Kidney glomerular epithelial cell (primary cell): ENCODE measurements at regions not wholly inside any gene's neighbourhood (a gene's known extent, or its start where the extent isn't known, plus 50 kb on each side); places are given as distances from the start of the nearest gene placed in this dataset.
A peak's percentile ranks its signal among the peaks of the same experiment; 100 is the strongest.

ENCODE experiments used
- DNase-seq: peaks from one replicate; lab custom pipeline; 2025; lab: John Stamatoyannopoulos, UW

DNA sequence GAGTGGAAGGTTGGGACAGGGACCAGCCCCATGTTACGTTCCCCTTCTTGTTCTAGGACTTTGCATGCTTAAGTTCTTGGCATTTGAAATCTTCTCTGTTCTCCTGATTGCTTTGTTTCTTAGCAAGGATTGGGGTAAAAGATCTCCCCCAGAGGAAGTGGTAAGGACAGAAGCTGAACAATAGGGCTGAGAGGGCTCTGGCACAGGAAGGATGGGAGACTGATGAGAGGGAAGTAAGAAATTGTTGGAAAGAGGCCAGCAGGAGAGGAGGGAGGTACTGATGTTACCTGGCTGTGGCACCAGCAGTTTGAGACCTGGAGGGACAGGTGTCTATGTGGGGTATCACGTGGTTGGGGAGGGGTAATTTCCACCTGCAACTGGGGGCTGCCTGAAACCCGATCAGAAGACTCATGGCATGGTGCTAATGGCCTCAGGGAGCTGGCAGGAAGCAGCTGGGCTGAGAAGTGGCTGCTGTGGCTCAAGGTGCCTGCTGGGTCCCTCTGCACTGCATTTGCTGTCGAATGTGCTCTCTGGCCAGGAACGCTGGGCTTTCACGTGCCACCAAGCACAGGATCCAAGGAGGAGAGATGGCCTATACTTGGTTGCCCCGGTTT is 108.4 kb downstream of the LSM3 start:
- no peak for DNase-seq

GRCh38 chr3:14288177-14288788 is 109.7 kb downstream of the LSM3 start:
- DNase-seq, result no peak

- DNase-seq, result no peak
Observed at GRCh38 chr3:14288833-14289451, 110.3 kb downstream of the LSM3 start.

- DNase-seq, result peak; percentile 46
Observed at GRCh38 chr3:14289590-14290461, 111.2 kb downstream of the LSM3 start.

DNA sequence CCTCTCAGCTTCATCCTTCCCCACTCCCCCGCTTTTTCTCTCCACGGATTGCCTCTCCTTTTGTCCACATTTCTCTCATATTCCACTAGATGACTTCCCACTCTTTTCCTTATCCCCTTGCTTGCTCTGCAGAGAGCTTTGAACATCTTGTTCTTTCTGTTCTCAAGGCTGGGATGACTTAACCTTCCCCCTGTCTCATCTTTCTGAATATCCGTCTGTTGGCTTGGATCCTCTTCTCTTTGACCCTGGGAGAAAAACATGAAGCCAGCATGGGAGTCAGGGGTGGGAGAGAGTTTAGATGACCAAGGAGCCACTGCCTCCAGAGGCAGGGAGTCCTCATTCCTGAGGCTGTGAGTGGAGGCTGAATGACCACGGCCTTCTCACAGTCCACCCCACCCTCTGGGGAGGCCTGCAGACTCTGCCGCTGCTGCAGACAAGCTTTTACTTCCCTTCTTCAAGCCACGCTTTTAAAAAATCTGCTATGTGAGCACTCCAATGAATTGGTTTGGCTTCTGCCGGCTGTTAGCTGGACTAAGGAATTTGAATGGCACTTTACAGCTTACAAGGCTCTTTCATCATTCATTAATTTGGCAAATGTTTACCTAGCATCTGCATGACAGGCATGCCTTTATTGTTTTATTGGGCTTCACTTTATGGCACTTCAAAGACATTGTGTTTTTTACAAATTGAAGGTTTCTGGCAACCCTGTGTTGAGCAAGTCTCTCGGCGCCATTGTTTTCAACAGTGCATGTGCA is 111.6 kb upstream of the SLC6A6 start:
- DNase-seq, result no peak

- DNase-seq, result no peak
Observed at GRCh38 chr3:14295037-14295436, 107.4 kb upstream of the SLC6A6 start.

- DNase-seq, result peak; percentile 14
Observed at GRCh38 chr3:14295801-14296200, 106.6 kb upstream of the SLC6A6 start.

- DNase-seq, result no peak
Observed at GRCh38 chr3:14297305-14297704, 105.1 kb upstream of the SLC6A6 start.

DNA sequence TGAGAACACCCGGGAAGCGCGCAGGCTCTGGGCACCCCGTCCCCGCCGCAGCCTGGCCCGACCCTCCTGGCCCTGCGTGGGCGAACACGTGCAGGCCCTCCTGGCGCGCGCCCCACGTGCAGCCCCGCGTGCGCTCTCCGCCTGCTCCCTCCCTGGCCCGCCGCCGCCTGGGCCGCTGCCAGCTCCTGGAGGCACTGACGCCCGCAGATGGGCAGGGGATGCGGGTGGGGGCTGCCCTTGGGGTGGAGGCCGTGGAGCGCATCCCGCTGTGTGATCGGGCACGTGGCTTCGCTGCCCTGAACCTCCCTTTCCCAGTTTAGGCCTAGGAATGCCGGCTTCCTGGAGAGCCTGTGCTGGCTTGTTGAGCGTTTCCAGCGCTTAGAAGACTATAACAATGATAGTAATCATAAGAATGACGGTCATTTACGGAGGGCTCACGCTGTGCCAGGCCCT is 104.6 kb upstream of the SLC6A6 start:
- no peak for DNase-seq

DNA sequence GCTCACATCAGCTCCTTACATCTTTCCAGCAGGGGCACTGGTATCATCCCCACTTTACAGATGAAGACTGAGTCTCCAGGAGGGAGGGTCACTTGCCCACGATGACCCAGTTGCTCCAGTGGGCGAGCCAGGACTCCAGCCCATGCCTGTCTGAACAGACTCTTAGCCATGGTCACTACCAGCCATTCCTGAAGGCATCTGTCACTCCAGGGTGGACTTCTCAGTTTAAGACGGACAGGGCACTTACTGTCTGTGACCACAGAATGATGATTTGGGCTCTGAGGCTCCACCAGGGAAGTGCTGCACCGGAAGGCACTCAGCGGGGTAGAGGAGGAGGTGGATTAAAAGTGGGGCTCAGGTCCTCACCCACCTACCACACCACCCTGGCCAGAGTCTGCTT is 104.0 kb upstream of the SLC6A6 start:
- DNase-seq, result no peak

- no peak for DNase-seq
Observed at GRCh38 chr3:14298991-14299555, 103.3 kb upstream of the SLC6A6 start.

GRCh38 chr3:14299767-14300166 is 102.6 kb upstream of the SLC6A6 start:
- no peak for DNase-seq

- no peak for DNase-seq
Observed at GRCh38 chr3:14300721-14301399, 101.5 kb upstream of the SLC6A6 start.

DNA sequence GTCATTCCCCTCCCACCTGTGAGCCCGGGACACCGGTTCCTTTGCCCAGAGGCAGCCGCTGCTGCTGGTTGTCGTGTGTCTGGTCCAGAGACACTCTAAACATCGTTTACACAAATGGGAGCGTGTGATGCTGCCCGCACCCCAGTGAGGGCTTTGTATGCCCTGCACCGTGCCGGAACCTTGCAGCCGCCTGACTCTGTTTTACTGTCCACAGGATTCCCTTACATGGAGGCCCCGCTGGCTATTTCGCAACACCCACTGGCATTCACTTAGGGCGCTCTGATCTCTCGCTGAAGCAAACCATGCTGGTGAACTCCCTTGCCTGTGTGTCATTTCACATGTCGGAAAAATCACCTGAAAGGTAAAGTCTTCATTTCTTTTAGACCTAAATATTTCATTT is 100.8 kb upstream of the SLC6A6 start:
- no peak for DNase-seq

DNA sequence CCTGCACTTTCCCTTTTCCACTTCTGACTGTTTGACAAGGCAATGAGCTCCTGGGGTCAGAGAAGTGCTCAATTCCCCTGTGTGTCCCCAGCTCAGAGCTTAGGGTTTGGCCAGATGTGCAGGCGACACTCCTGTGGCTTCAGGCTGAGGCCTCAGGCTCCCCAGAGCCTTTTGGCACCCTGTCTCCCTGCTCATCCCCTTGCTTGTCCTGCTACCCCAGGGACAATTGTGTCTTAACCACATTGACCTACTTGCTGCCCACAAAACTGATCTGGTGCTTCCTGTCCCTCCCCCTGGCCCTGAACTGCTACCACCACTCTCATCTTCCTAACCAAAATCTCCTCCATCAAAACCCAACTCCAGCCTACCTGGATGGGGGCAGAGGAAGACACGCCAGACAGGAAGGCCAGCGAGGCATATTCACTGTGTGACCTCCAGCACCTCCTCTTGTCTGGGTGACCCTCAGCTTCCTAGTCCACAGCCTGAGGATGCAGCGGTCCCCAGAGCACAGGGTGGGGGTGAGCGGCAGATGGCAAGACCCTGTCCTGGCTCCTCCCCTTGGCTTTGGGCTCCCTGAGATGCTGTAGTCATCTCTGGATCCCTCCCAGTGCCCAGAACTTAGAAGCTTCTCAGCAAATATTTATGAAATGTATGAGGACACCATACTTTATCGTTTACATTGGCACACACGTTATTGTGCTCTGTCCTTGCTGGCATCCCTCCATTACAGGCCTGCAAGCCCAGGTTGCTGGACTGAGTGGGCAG is 98.9 kb upstream of the SLC6A6 start:
- no peak for DNase-seq

GRCh38 chr3:14304101-14305045 is 98.0 kb upstream of the SLC6A6 start:
- DNase-seq, result no peak

DNA sequence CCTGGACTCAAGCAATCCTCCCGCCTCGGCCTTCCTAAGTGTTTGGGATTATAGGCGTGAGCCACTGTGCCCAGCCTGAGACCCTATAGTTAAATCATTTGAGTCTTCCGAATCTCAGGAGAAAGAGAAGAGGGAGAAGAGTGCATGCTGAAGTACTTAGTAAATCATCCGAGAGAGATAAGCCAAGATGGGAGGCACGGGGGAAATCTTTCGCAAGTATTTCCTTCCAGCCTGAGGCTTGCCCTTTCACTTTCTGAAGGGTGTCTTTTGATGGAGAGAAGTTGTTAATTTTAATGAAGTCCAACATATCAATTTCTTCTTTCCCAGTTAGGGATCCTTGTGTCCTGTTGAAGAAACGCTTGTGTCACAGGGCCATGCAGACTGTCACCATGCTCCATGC is 97.1 kb upstream of the SLC6A6 start:
- DNase-seq, result no peak

DNA sequence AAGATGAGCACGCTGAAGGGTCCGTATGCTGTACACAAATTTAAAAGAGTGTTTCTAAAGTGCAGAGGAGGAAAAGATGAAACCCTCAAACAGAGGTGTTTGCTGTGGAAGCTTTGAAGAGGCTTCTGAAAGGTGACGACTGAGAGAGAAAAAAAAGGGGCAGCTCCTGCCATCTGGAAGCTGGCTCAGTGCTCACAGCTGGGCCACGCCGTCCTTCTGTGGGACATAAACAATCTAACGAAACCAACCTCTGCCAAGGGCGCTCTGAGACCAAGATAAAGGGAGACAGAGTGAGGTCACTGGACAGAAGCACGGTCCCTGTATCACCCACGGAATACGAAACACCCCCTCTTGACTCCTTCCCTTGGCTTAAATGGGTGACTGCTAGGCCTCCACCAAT is 96.3 kb upstream of the SLC6A6 start:
- DNase-seq, result no peak

GRCh38 chr3:14307656-14308302 is 94.6 kb upstream of the SLC6A6 start:
- DNase-seq, result no peak
